Nephron (organoid): ENCODE measurements at regions not wholly inside any gene's neighbourhood (a gene's known extent, or its start where the extent isn't known, plus 50 kb on each side); places are given as distances from the start of the nearest gene placed in this dataset.

Experiments
- H3K27ac Mint-ChIP-seq, 3 experiments: 2 replicates each; pipeline ENCODE4 v1.8.0; 2020; ENCODE audit warnings: mixed read lengths in 3 of 3, mild to moderate bottlenecking in 2 of 3, moderate library complexity in 1 of 3
- H3K27me3 Mint-ChIP-seq: 2 replicates; pipeline ENCODE4 v1.8.0; 2021; ENCODE audit warnings: low read depth, mild to moderate bottlenecking, moderate library complexity, mixed read lengths
- H3K36me3 Mint-ChIP-seq: 2 replicates; pipeline ENCODE4 v1.8.0; 2020; ENCODE audit warnings: low read depth, mixed read lengths
- H3K4me1 Mint-ChIP-seq: 2 replicates; pipeline ENCODE4 v1.8.0; 2020; ENCODE audit warnings: mixed read lengths
- H3K4me3 Mint-ChIP-seq, 3 experiments: 2 replicates each; pipeline ENCODE4 v1.8.0; 2020; ENCODE audit warnings: mild to moderate bottlenecking in 3 of 3, mixed read lengths in 3 of 3, moderate library complexity in 2 of 3
- H3K9me3 Mint-ChIP-seq: 2 replicates; pipeline ENCODE4 v1.8.0; 2020; ENCODE audit warnings: mixed read lengths
- TF ChIP-seq, protein P1 (sequence below), 3 experiments: fragments of 200-600 bp; sonication (generic); IDR thresholded peaks; one replicate each; pipeline ENCODE4 v1.5.0; 2021; ENCODE audit warnings: antibody characterized with exemption in 3 of 3; ENCODE audit not compliant: unreplicated experiment in 3 of 3

- Mint-ChIP-seq H3K9me3 (no peaks in the 10 kb centered on the region), H3K27ac (no peak overlapping the region), H3K27me3 (no peaks in the 10 kb centered on the region), H3K36me3 (no peaks in the 10 kb centered on the region), H3K4me3 (no peak overlapping the region), H3K4me1 (peaks cover 6% of the 10 kb centered on the region)
- TF ChIP-seq, protein P1, sequence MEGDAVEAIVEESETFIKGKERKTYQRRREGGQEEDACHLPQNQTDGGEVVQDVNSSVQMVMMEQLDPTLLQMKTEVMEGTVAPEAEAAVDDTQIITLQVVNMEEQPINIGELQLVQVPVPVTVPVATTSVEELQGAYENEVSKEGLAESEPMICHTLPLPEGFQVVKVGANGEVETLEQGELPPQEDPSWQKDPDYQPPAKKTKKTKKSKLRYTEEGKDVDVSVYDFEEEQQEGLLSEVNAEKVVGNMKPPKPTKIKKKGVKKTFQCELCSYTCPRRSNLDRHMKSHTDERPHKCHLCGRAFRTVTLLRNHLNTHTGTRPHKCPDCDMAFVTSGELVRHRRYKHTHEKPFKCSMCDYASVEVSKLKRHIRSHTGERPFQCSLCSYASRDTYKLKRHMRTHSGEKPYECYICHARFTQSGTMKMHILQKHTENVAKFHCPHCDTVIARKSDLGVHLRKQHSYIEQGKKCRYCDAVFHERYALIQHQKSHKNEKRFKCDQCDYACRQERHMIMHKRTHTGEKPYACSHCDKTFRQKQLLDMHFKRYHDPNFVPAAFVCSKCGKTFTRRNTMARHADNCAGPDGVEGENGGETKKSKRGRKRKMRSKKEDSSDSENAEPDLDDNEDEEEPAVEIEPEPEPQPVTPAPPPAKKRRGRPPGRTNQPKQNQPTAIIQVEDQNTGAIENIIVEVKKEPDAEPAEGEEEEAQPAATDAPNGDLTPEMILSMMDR (IDR thresholded peaks at IDR 0.05; ENCODE audit: unreplicated experiment in 3 of 3) = no peak
Measured at GRCh38 chr7:109864230-109864629, 1226.7 kb upstream of the LRRN3 start.

DNA sequence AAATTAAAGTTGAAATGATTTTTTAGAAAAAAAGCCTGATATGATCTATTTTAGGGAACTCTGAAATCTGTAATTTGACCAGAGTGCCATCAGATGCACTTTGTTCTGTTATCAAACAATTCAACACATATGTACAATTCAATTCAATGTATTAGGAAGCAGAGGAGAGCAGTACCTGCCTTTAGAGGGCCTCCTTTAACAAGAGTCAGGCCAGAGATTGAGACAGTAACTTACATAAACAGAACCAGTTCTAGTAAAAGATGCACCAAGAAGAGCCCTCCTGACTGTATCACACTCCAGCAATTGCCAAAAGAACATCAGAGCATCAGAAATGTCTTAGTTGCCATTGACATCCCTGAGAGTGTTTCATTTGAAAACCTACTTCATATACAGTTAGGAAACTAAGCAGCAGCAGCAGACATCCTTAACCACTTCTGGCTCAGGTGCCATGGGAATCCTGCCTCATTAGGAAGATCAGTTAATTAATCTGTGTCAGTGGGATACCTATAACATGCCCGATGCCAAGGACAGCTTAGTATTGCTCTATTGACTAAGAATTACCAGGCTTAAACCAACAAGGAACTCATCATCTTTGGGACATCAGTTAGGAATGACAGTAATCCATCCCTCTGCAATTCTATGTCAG lies 1222.6 kb upstream of the LRRN3 start:
- Mint-ChIP-seq H3K4me1 (peaks cover 6% of the 10 kb centered on the region), H3K36me3 (no peaks in the 10 kb centered on the region), H3K9me3 (no peaks in the 10 kb centered on the region), H3K4me3 (no peak overlapping the region), H3K27me3 (no peaks in the 10 kb centered on the region), H3K27ac (no peak overlapping the region)
- TF ChIP-seq, protein P1 (IDR thresholded peaks at IDR 0.05; ENCODE audit: unreplicated experiment in 3 of 3) = no peak

GRCh38 chr7:109873296-109873695 lies 1217.6 kb upstream of the LRRN3 start:
- Mint-ChIP-seq H3K27me3 (no peaks in the 10 kb centered on the region), H3K9me3 (no peaks in the 10 kb centered on the region), H3K4me1 (peaks cover 9% of the 10 kb centered on the region), H3K36me3 (no peaks in the 10 kb centered on the region), H3K27ac (no peak overlapping the region), H3K4me3 (no peak overlapping the region)
- TF ChIP-seq, protein P1 (IDR thresholded peaks at IDR 0.05; ENCODE audit: unreplicated experiment in 3 of 3) = no peak

GRCh38 chr7:109879287-109879828 lies 1211.6 kb upstream of the LRRN3 start:
- H3K4me3 Mint-ChIP-seq = no peak overlapping the region
- H3K36me3 Mint-ChIP-seq = no peaks in the 10 kb centered on the region
- H3K27ac Mint-ChIP-seq = peak overlapping the region; percentile 19 to 76 (median 43)

DNA sequence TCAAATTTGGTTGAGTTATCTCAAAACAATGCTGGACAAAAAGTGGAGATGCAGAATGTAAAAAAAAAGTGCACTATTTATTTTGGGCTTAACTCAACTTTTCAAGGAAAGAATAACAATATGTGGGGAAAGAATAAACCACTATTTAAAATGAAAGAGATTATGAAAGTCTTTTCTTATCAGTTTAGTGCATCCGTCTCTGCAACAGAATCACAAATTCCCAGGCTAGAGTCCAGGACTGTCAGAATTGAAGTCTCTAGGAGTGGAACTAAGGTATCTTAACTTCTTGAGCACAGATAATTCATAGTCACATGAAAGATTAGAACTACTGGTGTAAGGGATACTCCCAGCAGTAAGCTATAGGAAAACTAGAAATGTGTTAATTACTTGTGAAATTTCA lies 1200.3 kb upstream of the LRRN3 start:
- Mint-ChIP-seq H3K27me3 (no peaks in the 10 kb centered on the region), H3K9me3 (peaks cover 4% of the 10 kb centered on the region), H3K4me3 (no peak overlapping the region), H3K36me3 (no peaks in the 10 kb centered on the region), H3K4me1 (peaks cover 17% of the 10 kb centered on the region), H3K27ac (peak overlapping the region in 2 of 3 experiments; percentile 26 to 64)
- TF ChIP-seq, protein P1 (IDR thresholded peaks at IDR 0.05; ENCODE audit: unreplicated experiment in 3 of 3) = no peak

More at GRCh38 chr7:109879287-109879828, 1211.6 kb upstream of the LRRN3 start:
- TF ChIP-seq, protein P1 (IDR thresholded peaks at IDR 0.05; ENCODE audit: unreplicated experiment in 3 of 3) = no peak
- H3K9me3 Mint-ChIP-seq = no peaks in the 10 kb centered on the region
- peaks cover 19% of the 10 kb centered on the region for H3K4me1 Mint-ChIP-seq
- H3K27me3 Mint-ChIP-seq = no peaks in the 10 kb centered on the region

- no peak overlapping the region for H3K27ac Mint-ChIP-seq
- TF ChIP-seq, protein P1 (IDR thresholded peaks at IDR 0.05; ENCODE audit: unreplicated experiment in 3 of 3) = no peak
- no peaks in the 10 kb centered on the region for H3K36me3 Mint-ChIP-seq
- peaks cover 20% of the 10 kb centered on the region for H3K4me1 Mint-ChIP-seq
- no peak overlapping the region for H3K4me3 Mint-ChIP-seq
- peaks cover 4% of the 10 kb centered on the region for H3K9me3 Mint-ChIP-seq
- no peaks in the 10 kb centered on the region for H3K27me3 Mint-ChIP-seq
Measured at GRCh38 chr7:109893231-109893630, 1197.7 kb upstream of the LRRN3 start.
